Mammary epithelial cell (primary cell): ENCODE measurements at regions not wholly inside any gene's neighbourhood (a gene's known extent, or its start where the extent isn't known, plus 50 kb on each side); places are given as distances from the start of the nearest gene placed in this dataset.

Source experiments
- CTCF ChIP-seq, 2 donors: IDR thresholded peaks in 1 of 2; conservative IDR thresholded peaks in 1 of 2; 2 replicates each; pipeline ENCODE4 v1.5.1; 2011 to 2012; ENCODE audit warnings: inconsistent platforms in 2 of 2, low read length in 2 of 2, mild to moderate bottlenecking in 2 of 2, control low read depth in 1 of 2, low read depth in 1 of 2; ENCODE audit not compliant: insufficient read depth in 1 of 2; ENCODE audit errors: extremely low read depth in 1 of 2
- EZH2 ChIP-seq: IDR thresholded peaks from 2 replicates; pipeline ENCODE4 v1.6.1; 2012; ENCODE audit warnings: low read length, inconsistent platforms, borderline replicate concordance

- TF ChIP-seq CTCF (conservative IDR thresholded peaks at IDR 0.05 in 1 of 2, IDR thresholded peaks at IDR 0.05 in 1 of 2; ENCODE audit: extremely low read depth in 1 of 2, insufficient read depth in 1 of 2, low read depth in 1 of 2, low read length in 2 of 2) (no peak), EZH2 (no peak)
Measured at GRCh38 chr2:19238440-19239060, 119.9 kb downstream of the OSR1 start.
